Mesenchymal stem cell (in vitro differentiated cells and primary cell): ENCODE measurements at regions not wholly inside any gene's neighbourhood (a gene's known extent, or its start where the extent isn't known, plus 50 kb on each side); places are given as distances from the start of the nearest gene placed in this dataset.

Experiments
- DNase-seq: peaks from one replicate; pipeline ENCODE4 v3.0.0-alpha.2; 2013
- H2AFZ ChIP-seq: one replicate; pipeline ENCODE4 v1.6.1; 2013; ENCODE audit warnings: low read depth, mild to moderate bottlenecking, control low read depth, inconsistent platforms, low read length, moderate library complexity
- H2AK5ac ChIP-seq: 2 replicates; pipeline ENCODE4 v1.6.1; 2013; ENCODE audit warnings: low read length, moderate library complexity, mild to moderate bottlenecking, inconsistent platforms; ENCODE audit not compliant: severe bottlenecking
- H2BK120ac ChIP-seq: one replicate; pipeline ENCODE4 v1.6.1; 2013; ENCODE audit warnings: low read depth, mild to moderate bottlenecking, inconsistent platforms, low read length, moderate library complexity
- H2BK12ac ChIP-seq, 2 experiments: one replicate each; pipeline ENCODE4 v1.6.1; 2013; ENCODE audit warnings: inconsistent platforms in 2 of 2, low read length in 2 of 2, mild to moderate bottlenecking in 2 of 2, moderate library complexity in 2 of 2, control low read depth in 1 of 2
- H2BK15ac ChIP-seq: one replicate; pipeline ENCODE4 v1.6.1; 2013; ENCODE audit warnings: mild to moderate bottlenecking, low read depth, inconsistent platforms; ENCODE audit not compliant: poor library complexity, severe bottlenecking
- H2BK5ac ChIP-seq: 2 replicates; pipeline ENCODE4 v1.6.1; 2013; ENCODE audit warnings: low read depth, mild to moderate bottlenecking, low read length, control low read depth, inconsistent platforms; ENCODE audit not compliant: poor library complexity, severe bottlenecking
- H3K14ac ChIP-seq, 2 experiments: one replicate each; pipeline ENCODE4 v1.6.1; 2013; ENCODE audit warnings: inconsistent platforms in 2 of 2, low read length in 2 of 2, control low read depth in 1 of 2, mild to moderate bottlenecking in 1 of 2, moderate library complexity in 1 of 2
- H3K18ac ChIP-seq, 2 experiments: one replicate each; pipeline ENCODE4 v1.6.1; 2013; ENCODE audit warnings: inconsistent platforms in 2 of 2, low read length in 2 of 2, control low read depth in 1 of 2, low read depth in 1 of 2, mild to moderate bottlenecking in 1 of 2
- H3K23ac ChIP-seq, 2 experiments: one replicate each; pipeline ENCODE4 v1.6.1; 2013; ENCODE audit warnings: inconsistent platforms in 2 of 2, low read length in 2 of 2, mild to moderate bottlenecking in 2 of 2, moderate library complexity in 2 of 2, control low read depth in 1 of 2
- H3K27ac ChIP-seq: 2 replicates; pipeline ENCODE4 v1.5.1; 2013; ENCODE audit warnings: mild to moderate bottlenecking, moderate library complexity, low read length, control low read depth, inconsistent platforms; ENCODE audit not compliant: poor library complexity, severe bottlenecking
- H3K27me3 ChIP-seq, 2 experiments: 2 replicates each; pipeline versions ENCODE4 v1.6.1 to v1.7.0; 2013; ENCODE audit warnings: low read length in 2 of 2, mild to moderate bottlenecking in 2 of 2, moderate library complexity in 2 of 2, control low read depth in 1 of 2, inconsistent platforms in 1 of 2; ENCODE audit not compliant: control insufficient read depth in 1 of 2, insufficient read depth in 1 of 2
- H3K36me3 ChIP-seq, 2 experiments: 2 replicates each; pipeline versions ENCODE4 v1.6.1 to v1.7.0; 2013; ENCODE audit warnings: low read length in 2 of 2, control low read depth in 1 of 2, inconsistent platforms in 1 of 2, low read depth in 1 of 2, mild to moderate bottlenecking in 1 of 2; ENCODE audit not compliant: insufficient read depth in 2 of 2, control insufficient read depth in 1 of 2
- H3K4ac ChIP-seq, 2 experiments: one replicate each; pipeline ENCODE4 v1.6.1; 2013; ENCODE audit warnings: inconsistent platforms in 2 of 2, low read length in 2 of 2, mild to moderate bottlenecking in 2 of 2, moderate library complexity in 2 of 2, control low read depth in 1 of 2, low read depth in 1 of 2
- H3K4me1 ChIP-seq: 2 replicates; pipeline ENCODE4 v1.6.1; 2013; ENCODE audit warnings: low read depth, low read length, control low read depth; ENCODE audit not compliant: control insufficient read depth, insufficient read depth
- H3K4me2 ChIP-seq: 2 replicates; pipeline ENCODE4 v1.6.1; 2013; ENCODE audit warnings: low read length, mild to moderate bottlenecking, inconsistent platforms; ENCODE audit not compliant: poor library complexity, severe bottlenecking
- H3K4me3 ChIP-seq, 2 experiments: 2 replicates each; pipeline versions ENCODE4 v1.5.1 to v1.7.0; 2013; ENCODE audit warnings: low read length in 2 of 2, mild to moderate bottlenecking in 2 of 2, control low read depth in 1 of 2, low read depth in 1 of 2; ENCODE audit not compliant: insufficient read depth in 1 of 2
- H3K79me1 ChIP-seq: replicated peaks from 2 replicates; pipeline ENCODE4 v1.6.1; 2013; ENCODE audit warnings: mild to moderate bottlenecking, control low read depth, low read length, inconsistent platforms; ENCODE audit not compliant: poor library complexity, severe bottlenecking
- H3K9ac ChIP-seq: 2 replicates; pipeline ENCODE4 v1.7.0; 2013; ENCODE audit warnings: mild to moderate bottlenecking, low read length, moderate library complexity
- H3K9me3 ChIP-seq: 2 replicates; pipeline ENCODE4 v1.7.0; 2013; ENCODE audit warnings: mild to moderate bottlenecking, low read length; ENCODE audit not compliant: control insufficient read depth
- H4K8ac ChIP-seq: one replicate; pipeline ENCODE4 v1.6.1; 2013; ENCODE audit warnings: inconsistent platforms, mild to moderate bottlenecking, low read length, moderate library complexity
- H4K91ac ChIP-seq: one replicate; pipeline ENCODE4 v1.6.1; 2013; ENCODE audit warnings: mild to moderate bottlenecking, low read length, inconsistent platforms
- whole genome bisulfite sequencing: methylation state at CpG from one replicate; pipeline ENCODE4 v1.1.7; 2013; ENCODE audit warnings: mixed read lengths; 5-methylcytosine and 5-hydroxymethylcytosine counted together

DNA sequence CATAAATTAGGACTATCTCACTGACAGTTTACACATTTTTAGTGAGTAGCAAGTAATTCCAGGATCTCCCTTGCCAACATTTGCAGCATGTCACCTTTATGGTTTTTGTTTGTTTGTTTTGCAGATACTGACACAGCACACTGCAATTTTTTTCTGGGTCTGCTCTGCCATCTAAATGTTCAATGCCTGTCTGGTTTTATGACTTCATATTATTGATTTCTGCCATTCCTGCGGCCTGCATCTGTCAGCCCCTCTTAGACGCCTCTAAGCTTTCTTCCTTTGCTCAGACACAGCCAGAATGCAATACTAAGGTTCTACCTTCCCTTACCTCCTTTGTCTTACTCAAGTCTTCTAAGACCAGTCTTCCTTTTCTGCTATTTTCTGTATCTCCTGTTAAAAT is 321.2 kb upstream of the AZI2 start:
- no peaks in the 10 kb centered on the region for H3K36me3 ChIP-seq
- H4K91ac ChIP-seq = no peak overlapping the region
- H3K4me1 ChIP-seq = no peaks in the 10 kb centered on the region
- no peak for DNase-seq
- H3K9me3 ChIP-seq = no peaks in the 10 kb centered on the region
- no peak overlapping the region for H3K4me2 ChIP-seq
- no peak overlapping the region for H2BK12ac ChIP-seq
- H2AK5ac ChIP-seq = no peak overlapping the region
- no peak overlapping the region for H4K8ac ChIP-seq
- H3K18ac ChIP-seq = no peak overlapping the region
- H3K79me1 ChIP-seq = no peaks in the 10 kb centered on the region
- H3K27me3 ChIP-seq = peaks cover 0 to 4% of the 10 kb centered on the region in 2 experiments
- 76% methylated on average over 2 of the region's 2 CpGs for WGBS
- no peak overlapping the region for H2AFZ ChIP-seq
- H2BK15ac ChIP-seq = no peak overlapping the region
- H3K14ac ChIP-seq = no peak overlapping the region
- H3K9ac ChIP-seq = no peak overlapping the region
- no peak overlapping the region for H2BK5ac ChIP-seq
- no peak overlapping the region for H3K4me3 ChIP-seq
- no peak overlapping the region for H3K27ac ChIP-seq
- H3K4ac ChIP-seq = no peak overlapping the region
- H3K23ac ChIP-seq = no peak overlapping the region
- H2BK120ac ChIP-seq = no peak overlapping the region

DNA sequence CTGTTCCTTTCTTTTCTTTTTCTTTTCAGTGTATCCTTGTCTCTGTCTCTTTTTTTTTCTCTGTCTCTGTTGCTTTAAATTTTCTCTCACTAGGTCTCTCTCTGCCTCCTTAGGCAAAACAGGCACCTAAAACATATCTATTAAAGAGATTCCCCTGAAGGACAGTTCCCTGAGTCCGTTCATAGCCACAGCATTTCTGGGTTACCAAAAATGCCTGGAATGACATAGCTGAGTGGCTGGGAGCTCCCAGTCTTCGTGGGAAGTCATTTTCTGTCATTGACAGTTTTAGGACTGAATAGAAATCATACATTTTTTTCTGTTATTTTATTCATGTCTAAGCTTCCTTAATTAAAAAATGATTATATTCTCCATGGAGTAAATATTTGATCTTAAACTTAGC is 323.8 kb upstream of the AZI2 start:
- H3K36me3 ChIP-seq = no peaks in the 10 kb centered on the region
- no peak overlapping the region for H4K91ac ChIP-seq
- WGBS = 10% methylated on average over 1 of the region's 2 CpGs
- no peak overlapping the region for H3K9ac ChIP-seq
- no peak overlapping the region for H2AFZ ChIP-seq
- H3K23ac ChIP-seq = no peak overlapping the region
- no peak overlapping the region for H2BK120ac ChIP-seq
- no peak overlapping the region for H4K8ac ChIP-seq
- no peaks in the 10 kb centered on the region for H3K79me1 ChIP-seq
- no peak overlapping the region for H3K4ac ChIP-seq
- no peak overlapping the region for H2BK15ac ChIP-seq
- H2BK12ac ChIP-seq = no peak overlapping the region
- H3K27me3 ChIP-seq = peaks cover 0 to 4% of the 10 kb centered on the region in 2 experiments
- H3K9me3 ChIP-seq = no peaks in the 10 kb centered on the region
- H2BK5ac ChIP-seq = no peak overlapping the region
- no peaks in the 10 kb centered on the region for H3K4me1 ChIP-seq
- H3K4me3 ChIP-seq = no peak overlapping the region
- H3K4me2 ChIP-seq = no peak overlapping the region
- no peak overlapping the region for H3K14ac ChIP-seq
- H3K18ac ChIP-seq = no peak overlapping the region
- H2AK5ac ChIP-seq = no peak overlapping the region
- DNase-seq = no peak
- no peak overlapping the region for H3K27ac ChIP-seq

GRCh38 chr3:28673446-28673845 is 324.8 kb upstream of the AZI2 start:
- Histone ChIP-seq H3K27ac (no peak overlapping the region), H3K9me3 (no peaks in the 10 kb centered on the region), H2AK5ac (no peak overlapping the region), H3K9ac (no peak overlapping the region), H3K79me1 (no peaks in the 10 kb centered on the region), H3K18ac (no peak overlapping the region), H4K91ac (no peak overlapping the region), H3K23ac (no peak overlapping the region), H3K4me2 (no peak overlapping the region), H3K27me3 (peaks cover 0 to 4% of the 10 kb centered on the region in 2 experiments), H3K4ac (no peak overlapping the region), H2AFZ (no peak overlapping the region), H2BK15ac (no peak overlapping the region), H3K4me1 (no peaks in the 10 kb centered on the region), H3K36me3 (no peaks in the 10 kb centered on the region), H4K8ac (no peak overlapping the region), H2BK12ac (no peak overlapping the region), H2BK120ac (no peak overlapping the region), H2BK5ac (no peak overlapping the region), H3K14ac (no peak overlapping the region), H3K4me3 (no peak overlapping the region)
- WGBS = 94% methylated on average over 3 of the region's 3 CpGs
- DNase-seq = no peak

- no peak overlapping the region for H3K9ac ChIP-seq
- no peak overlapping the region for H2AFZ ChIP-seq
- no peak overlapping the region for H3K27ac ChIP-seq
- no peaks in the 10 kb centered on the region for H3K79me1 ChIP-seq
- H3K4me3 ChIP-seq = no peak overlapping the region
- H2BK5ac ChIP-seq = no peak overlapping the region
- no peak overlapping the region for H3K14ac ChIP-seq
- no peak overlapping the region for H4K91ac ChIP-seq
- H4K8ac ChIP-seq = no peak overlapping the region
- no peak overlapping the region for H3K18ac ChIP-seq
- no peak for DNase-seq
- peaks cover 0 to 4% of the 10 kb centered on the region in 2 experiments for H3K27me3 ChIP-seq
- H2AK5ac ChIP-seq = no peak overlapping the region
- no peak overlapping the region for H3K4me2 ChIP-seq
- no peak overlapping the region for H2BK12ac ChIP-seq
- H2BK120ac ChIP-seq = no peak overlapping the region
- H3K4ac ChIP-seq = no peak overlapping the region
- no peaks in the 10 kb centered on the region for H3K4me1 ChIP-seq
- no peaks in the 10 kb centered on the region for H3K9me3 ChIP-seq
- H3K36me3 ChIP-seq = no peaks in the 10 kb centered on the region
- H2BK15ac ChIP-seq = no peak overlapping the region
- H3K23ac ChIP-seq = no peak overlapping the region
- WGBS = 84% methylated on average over 2 of the region's 4 CpGs
Measured at GRCh38 chr3:28674212-28674611, 325.6 kb upstream of the AZI2 start.
